HG03571 (cell line): ENCODE measurements at regions not wholly inside any gene's neighbourhood (a gene's known extent, or its start where the extent isn't known, plus 50 kb on each side); places are given as distances from the start of the nearest gene placed in this dataset.
"Not testable (repeated sequence)": the region's sequence is repeated elsewhere in the genome, so short reads cannot be mapped to it uniquely, and the experiment has no call there.

Experiments used
- ATAC-seq: cut with Tn5 transposase; IDR thresholded peaks from one replicate; pipeline ENCODE4 v1.9.1; 2021; ENCODE audit not compliant: unreplicated experiment

GRCh38 chr14:71384007-71384845 is 477.0 kb downstream of the PCNX1 start:
- ATAC-seq, result no peak

GRCh38 chr14:71387753-71388152 is 480.5 kb downstream of the PCNX1 start:
- ATAC-seq, result no peak

GRCh38 chr14:71388336-71388735 is 481.1 kb downstream of the PCNX1 start:
- ATAC-seq, result no peak

GRCh38 chr14:71388862-71389261 is 481.6 kb downstream of the PCNX1 start:
- no peak for ATAC-seq

- ATAC-seq, result no peak
Measured at GRCh38 chr14:71394386-71394785, 487.1 kb downstream of the PCNX1 start.

- no peak for ATAC-seq
Measured at GRCh38 chr14:71395151-71395604, 487.9 kb downstream of the PCNX1 start.

- no peak for ATAC-seq
Measured at GRCh38 chr14:71395636-71396035, 488.4 kb downstream of the PCNX1 start.

GRCh38 chr14:71396050-71396677 is 488.9 kb downstream of the PCNX1 start:
- ATAC-seq, result no peak

- ATAC-seq, result no peak
Measured at GRCh38 chr14:71397371-71397770, 490.1 kb downstream of the PCNX1 start.

GRCh38 chr14:71398450-71398849 is 491.2 kb downstream of the PCNX1 start:
- ATAC-seq, result peak; percentile 4

- ATAC-seq, result peak; percentile 74
Measured at GRCh38 chr14:71399057-71399487, 491.8 kb downstream of the PCNX1 start.

- no peak for ATAC-seq
Measured at GRCh38 chr14:71400871-71401321, 493.6 kb downstream of the PCNX1 start.

GRCh38 chr14:71402415-71402814 is 495.2 kb downstream of the PCNX1 start:
- not testable (repeated sequence) for ATAC-seq

GRCh38 chr14:71403656-71404055 is 496.4 kb downstream of the PCNX1 start:
- ATAC-seq, result no peak

- no peak for ATAC-seq
Measured at GRCh38 chr14:71405676-71406075, 498.4 kb downstream of the PCNX1 start.

- no peak for ATAC-seq
Measured at GRCh38 chr14:71408362-71409030, 501.2 kb downstream of the PCNX1 start.

GRCh38 chr14:71410578-71411284 is 503.5 kb downstream of the PCNX1 start:
- ATAC-seq, result no peak

- ATAC-seq, result no peak
Measured at GRCh38 chr14:71411285-71411595, 504.0 kb downstream of the PCNX1 start.

GRCh38 chr14:71411738-71412137 is 504.5 kb downstream of the PCNX1 start:
- ATAC-seq, result no peak

- ATAC-seq, result no peak
Measured at GRCh38 chr14:71414631-71415403, 507.6 kb downstream of the PCNX1 start.

GRCh38 chr14:71415404-71415690 is 508.1 kb downstream of the PCNX1 start:
- ATAC-seq, result no peak
